ENCODE measurements at regions not wholly inside any gene's neighbourhood (a gene's known extent, or its start where the extent isn't known, plus 50 kb on each side); places are given as distances from the start of the nearest gene placed in this dataset.

DNA sequence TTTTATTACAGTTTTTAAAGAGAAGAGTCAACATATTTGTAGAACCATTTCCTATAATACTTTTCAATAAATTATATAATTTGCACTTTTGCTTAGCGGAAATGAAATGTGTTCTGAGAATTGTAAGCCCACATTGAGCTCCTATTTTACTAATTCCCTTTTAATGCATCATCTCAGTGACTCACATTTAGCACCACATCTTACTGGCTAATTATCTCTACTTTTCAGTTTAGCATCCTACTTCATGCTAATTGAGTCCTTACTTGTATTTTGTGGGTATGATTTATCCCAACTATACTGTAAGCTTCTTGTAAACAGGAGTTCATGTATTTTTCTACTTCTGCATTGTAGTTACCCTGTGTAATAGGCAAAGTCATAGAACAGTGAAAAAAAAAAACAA, 67.5 kb downstream of the TMX1 start:
- no peak for DNase-seq

DNA sequence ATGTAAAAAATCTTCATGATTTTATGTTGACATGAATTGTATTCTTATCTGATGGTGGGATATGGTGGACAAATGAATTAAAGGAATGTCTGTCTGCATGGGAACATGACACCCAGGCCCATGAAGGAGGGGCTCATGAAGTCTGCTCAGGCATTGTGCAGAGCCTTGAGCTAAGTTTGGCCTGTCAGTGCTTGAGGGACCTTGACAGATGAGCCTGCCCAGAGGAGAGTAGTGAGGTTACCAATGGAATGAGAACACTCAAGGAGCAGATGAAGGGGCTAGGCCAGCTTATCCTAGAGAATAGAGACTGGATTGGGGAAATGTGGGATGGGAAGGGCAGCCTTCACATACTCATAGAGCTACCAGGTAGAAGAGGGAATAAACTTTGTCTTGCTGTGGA, 68.8 kb downstream of the TMX1 start:
- DNase-seq, result no peak

DNA sequence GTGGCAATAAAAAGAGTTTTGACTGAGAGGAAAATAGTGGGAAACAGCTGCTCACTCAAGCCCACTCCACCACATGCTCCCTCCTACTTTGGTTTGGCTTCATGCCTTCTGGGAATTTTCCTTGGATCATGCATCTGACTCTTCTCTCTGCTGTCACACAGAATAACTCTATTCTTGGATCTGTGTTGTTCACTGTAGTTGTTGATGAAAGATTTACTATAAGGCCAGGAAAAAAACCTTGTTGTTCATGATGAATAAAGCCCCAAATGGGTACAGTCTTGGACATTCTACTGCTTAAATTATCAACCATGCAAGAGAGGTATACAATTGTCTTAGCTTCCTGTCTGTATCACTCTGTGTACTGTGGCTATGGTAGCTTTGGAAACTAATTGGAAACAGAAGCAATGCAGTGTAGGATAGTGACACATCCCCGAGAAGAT, 70.5 kb downstream of the TMX1 start:
- no peak for DNase-seq

DNA sequence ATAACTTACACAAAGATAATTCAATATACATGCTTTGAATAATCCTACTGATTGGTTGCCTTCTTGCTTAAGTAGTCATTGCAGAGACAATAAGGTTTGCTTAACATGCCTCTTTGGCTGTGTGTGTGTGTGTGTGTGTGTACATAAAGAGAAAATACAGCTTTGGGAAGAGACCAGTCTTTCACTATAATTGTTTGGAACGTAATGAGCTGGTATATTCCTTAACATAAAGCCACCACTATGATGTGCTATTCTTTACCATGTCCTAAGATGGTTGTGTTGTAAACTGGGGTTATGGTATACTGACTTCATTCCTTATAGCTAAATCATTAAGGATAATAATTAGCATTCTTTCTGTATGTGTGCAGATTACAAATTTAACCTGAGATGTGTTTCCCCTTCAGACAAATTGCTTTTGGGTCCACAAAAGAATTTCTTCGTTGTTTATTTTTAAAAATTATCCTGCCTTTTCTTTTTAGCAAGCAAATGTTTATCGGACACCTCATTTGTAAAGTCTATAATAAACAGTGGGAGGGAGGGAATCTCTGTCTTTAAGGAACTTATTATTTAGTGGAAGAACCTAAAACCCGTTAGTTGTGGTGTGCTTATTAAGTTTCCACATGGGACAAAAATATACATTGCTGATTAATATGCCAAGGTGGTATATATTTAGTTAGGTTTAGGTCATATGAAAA, 74.4 kb downstream of the TMX1 start:
- no peak for DNase-seq

DNA sequence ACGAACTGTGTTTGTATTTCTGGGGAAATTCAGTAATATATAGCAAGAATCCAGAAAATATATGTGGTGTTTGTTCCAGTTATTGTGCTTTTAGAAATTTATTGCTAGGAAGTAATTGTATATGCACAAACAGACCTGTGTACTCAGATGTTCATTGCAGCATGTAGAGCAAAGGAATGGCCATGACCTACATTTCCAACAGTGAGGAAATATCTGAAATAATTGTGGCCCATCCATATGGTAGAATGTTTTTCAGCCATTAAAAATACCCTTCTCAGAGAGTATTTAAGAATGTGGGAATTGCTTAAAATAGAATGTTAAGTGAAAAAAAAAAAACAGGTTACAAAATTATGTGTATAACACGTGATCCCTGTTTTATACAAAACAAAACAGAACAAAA, 77.3 kb downstream of the TMX1 start:
- DNase-seq, result no peak

DNA sequence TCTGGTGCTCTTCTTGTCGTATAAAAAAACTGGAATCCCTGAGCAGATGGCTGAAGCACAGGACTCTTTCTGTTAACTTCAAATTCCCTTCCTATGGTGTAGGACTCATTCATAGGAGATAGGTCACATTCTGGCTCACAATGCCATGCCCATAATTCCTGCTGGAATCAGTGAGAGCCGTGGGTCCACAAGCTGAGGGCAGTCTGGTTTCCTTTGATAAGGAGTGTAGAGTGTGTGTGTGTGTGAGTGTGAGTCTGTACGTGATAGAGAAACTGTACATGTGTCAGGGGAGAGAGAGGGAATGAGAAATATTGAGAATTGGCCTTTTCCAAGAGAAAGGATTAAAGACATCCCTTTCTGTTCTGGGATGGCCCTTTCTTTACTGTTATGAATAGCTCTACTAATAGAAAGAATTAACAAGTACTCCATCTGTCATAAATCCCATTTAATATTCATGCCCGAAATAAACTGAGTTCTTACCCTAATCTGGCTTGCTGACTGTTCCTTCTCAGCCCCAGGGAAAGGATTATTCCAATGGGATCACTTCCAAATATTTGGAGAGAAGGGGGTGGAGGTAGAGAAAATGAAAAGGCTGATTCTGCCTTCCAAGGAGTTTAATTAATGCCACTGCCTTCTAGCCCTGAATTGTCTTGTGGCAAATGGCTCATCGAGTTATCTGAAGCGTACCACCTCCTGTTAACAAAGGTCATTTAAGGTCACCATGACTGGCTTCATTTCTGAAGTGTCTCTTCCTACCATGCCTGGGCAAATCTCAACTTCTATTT, 79.0 kb downstream of the TMX1 start:
- no peak for DNase-seq

DNA sequence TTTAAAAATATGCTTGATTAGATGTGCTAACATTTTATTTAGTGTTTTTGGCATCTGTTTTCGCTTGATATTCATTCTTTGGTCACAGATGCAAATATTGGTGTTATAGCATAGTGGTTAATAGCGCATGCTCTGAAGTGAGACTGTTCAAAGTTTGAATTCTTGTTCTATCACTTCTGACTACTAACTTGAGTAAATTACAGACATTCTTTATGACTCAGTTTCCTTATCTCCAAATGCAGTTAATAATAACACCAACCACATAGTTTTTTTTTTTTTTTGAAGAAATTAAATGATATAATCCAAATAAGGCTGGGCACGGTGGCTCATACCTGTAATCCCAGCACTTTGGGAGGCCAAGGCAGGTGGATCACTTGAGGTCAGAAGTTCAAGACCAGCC, 81.0 kb downstream of the TMX1 start:
- DNase-seq, result no peak

DNA sequence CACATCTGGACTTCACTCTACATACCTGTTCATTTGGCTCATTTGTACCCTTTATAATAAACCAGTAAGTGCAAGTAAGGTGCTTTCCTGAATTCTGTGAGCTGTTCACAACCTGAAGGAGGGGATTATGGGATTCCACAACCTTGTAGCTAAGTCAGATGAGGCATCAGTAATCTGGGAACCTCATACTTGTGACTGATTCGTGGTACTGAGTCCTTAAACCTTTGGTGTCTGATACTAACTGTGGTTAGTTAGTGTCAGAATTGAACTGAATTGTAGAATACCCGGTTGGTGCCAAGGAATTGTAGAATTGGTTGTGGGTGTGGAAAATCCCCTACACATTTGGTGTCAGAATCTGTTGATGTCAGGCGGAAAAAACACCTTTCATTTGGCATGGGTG, 83.4 kb downstream of the TMX1 start:
- no peak for DNase-seq

DNA sequence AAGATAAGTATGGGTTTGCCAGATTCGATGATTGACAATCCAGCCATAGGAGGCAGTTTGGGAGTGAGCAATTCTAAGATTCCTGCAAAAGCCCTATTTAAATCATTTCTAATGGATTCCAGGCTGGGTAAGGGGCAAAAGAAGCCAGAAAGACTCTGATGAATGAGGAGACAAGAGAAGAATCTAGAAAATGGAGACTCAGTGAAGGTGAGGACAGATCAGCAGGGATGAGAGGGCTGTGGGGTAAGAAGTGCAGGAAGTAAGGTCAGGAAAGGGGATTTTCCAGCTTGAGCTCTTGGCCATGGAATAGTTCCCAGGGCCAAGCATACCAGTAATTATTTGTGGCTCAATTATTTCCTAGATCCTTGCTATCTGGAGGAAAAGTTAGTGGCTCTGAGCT, 87.3 kb downstream of the TMX1 start:
- DNase-seq, result no peak

DNA sequence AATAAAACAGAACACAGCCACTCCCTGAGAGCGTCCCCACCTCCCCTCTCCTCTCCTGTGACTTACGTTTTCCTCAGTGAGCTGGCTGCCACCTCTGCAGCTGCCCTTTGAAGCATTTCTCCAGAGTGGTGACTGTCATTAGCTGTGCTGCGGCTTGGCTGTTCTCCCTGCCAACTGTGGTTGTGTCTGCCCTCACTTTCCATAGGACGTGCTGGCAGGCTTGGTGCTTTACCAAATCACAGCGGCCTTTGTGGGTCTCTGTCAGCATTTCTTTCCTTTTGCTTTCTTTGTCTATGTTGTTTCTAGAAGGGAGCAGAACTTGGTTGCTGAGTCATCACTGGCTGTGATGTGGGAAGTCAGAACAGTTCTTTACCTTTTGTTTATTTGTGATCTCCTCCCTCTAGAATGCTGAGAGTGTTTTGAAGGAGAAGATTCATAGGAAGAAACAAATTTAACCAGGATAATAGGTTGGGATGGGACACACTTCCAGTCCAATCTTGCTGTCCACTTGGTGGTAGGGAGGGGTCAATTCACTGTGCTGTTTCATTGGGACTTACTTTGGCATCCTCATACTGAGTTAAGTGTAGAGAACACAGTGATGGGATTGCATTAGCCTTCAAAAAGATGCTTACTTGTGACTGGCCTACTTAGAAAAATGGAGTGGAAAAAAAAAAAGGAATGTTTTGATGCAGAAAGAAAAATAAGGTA, 88.2 kb downstream of the TMX1 start:
- DNase-seq, result no peak

DNA sequence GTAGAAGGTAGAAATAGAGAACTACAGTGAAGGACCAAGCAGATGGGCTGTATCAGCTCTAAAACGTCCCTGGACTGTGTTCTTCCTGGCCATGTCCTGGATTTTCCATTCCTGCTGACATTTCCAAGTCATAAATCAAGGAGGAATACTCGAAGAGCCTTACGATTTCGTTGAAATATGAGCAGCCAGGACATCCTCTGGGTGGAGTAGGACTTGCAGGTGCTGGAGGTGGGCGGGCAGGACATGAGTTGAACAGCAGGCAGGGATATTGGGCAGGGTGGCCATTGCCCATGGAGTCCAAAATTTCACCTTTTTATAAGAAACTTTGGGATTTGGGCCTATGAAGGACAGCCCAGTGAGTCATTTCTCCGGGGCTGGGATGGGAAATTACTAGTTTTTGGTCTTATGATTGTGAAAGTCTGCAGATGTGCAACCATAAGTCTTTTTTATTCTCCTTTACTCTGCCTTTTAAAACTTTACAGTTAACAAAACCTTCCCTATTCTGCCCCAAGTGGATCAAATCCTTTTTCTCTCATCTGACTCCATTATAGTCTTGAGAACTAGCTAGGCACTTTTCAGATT, 88.8 kb downstream of the TMX1 start:
- DNase-seq, result no peak

DNA sequence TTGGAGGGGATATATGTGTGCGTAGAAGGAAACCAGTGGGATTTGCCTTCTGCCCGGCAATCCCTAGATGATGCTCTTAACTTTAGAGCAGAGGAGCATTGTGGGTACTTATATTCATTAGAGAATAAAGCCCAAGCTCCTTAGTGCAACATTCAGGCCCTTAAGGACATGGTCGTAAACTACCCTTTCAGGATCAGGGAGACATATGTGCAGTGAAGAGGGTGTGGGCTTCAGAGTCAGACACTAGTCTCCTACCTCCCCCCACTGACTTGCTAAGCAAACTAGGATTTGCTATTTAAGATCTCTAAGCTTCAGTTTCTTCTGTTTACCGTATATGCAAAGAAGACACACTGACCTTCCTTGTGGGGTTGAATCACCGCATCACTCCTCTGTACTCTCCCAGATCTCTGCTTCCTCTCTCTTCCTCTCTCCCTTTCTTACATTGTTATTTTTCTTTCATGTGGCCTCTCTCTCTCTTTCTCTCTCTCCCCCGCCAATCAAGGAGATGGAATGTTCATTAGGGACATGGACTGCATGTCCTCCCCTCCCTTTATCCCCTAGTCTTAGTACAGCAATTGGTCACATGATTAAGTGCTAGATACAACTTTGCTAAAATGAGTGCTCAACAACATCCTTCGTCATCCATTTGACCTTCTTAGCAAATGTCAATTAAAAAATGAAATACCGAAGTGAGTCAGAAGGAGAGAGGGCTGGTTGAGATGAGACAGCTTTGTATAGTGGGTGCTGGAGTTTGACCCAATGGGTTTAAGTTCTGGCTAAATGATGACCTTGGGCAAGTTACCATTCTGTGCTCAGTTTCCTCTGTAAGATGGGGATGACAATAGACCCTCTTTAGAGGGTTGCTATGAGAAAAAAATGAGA, 91.7 kb downstream of the TMX1 start:
- no peak for DNase-seq

DNA sequence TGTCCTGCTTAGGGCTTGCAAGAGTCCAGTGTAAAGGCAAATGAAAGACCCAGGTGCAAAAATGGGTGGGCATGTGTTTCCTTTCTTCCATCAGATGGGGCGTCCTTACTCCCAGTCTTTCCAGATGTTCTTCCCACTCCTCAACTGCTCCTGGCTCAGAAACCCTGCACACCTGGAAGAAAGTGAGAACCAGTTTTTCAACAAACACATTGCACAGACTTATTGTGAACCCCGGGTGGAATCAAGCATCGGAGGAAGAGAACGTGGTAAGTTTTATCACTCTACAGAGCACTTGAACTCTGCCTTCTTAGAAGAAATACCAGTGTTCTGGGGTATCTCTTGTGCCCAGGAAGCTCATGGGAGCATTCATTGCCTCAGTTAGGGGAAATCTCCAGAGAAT, 93.3 kb downstream of the TMX1 start:
- DNase-seq, result no peak

DNA sequence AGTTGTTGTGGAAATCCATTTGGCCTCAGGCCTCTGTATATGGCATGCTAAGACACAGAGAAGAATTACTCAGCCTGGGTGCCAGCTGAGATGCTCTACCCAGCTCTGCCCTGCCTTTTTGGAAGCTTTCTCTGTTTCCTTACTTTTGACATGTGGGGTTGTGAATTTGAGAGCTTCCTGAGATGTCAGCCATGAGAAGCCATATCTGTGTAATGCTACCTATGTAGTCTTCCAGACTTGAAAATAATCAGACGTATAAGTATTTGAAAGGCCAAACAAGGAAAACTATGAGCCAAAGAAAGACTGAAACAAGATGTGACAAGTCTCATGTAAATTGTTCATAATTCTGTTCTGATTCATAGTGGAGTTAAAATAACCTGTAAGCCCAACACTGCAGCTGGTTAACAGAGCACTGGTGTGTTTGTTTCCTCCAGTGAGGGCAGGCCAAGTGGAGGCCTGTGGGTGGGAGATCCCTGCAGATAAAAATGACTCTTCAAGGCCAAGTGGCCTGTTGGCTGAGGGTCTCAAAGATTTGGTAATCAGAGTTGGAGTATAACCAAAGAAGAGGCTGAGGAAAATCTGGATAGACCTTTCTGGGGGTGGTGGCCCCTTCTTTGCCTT, 94.0 kb downstream of the TMX1 start:
- no peak for DNase-seq

DNA sequence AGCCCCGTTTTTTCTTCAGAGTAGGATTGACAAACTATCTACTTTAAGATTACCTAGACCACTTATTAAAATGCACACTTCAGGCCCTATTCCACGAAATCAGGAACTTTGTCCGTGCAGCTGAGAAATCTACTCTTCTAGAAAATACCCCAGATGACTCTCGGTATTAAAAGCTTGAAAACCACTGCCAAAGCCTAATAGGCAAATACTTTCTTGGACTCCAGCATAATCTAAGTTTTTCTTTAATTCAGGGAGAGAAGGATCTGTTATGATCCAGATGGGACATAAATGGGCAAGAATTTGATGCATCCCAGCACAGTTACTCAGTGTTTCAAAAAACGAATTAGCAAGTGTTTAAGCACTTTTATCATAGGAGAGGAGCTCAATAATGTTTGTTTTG, 94.5 kb downstream of the TMX1 start:
- DNase-seq, result no peak

DNA sequence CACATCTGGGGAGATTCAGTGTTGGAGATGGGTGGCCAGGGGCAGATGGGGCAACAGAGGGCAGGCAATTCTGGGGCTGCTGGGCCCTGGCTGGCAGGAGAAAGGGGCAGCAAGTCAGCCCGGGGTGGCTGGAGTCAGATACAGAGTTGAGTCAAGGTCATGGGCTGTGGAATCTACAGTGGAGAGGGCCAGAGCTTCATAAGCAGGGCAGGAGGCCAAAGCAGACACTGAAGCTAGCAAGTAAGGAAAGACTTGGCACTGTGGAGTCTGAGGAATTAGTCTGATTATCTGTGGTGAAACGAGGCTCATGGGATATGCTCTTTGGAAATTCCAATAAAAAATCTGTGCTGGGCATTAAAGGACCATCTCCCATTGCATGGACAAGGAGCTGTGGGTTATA, 95.5 kb downstream of the TMX1 start:
- no peak for DNase-seq

DNA sequence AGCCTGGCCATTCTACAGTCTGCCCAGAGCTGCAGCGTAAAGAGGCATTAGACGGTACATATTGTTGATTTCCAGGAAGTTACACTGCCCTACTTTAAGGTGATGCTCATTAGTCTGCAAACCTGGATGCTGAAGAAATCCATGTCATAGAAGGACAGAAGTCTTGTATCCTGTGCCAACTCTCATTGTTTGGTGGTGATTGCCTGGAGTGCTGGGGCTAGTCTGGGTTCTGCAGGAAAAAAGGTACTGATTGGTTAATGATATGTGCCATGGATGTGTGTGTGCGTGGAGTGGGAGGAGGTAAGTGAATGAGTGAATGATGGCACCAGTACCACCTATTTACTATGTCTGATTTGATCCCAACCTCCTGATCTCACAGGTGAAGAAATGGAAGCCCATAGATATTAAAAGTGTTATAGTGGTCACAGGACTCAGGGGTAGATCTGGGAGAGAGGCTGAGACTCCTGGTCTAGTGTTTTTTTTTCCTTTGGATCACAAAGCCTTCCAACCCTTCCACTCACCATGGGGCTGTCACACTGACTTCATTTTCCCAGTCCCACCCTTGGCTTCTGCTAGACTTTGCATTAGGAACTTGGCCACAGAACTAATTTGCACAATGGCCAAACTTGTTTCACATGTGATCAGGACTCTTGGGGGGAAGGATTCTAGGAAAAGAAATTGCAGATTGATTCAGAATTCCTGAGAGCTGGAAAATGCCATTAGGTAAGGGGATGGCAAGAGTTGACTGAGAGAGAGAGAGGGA, 96.1 kb downstream of the TMX1 start:
- DNase-seq, result no peak

DNA sequence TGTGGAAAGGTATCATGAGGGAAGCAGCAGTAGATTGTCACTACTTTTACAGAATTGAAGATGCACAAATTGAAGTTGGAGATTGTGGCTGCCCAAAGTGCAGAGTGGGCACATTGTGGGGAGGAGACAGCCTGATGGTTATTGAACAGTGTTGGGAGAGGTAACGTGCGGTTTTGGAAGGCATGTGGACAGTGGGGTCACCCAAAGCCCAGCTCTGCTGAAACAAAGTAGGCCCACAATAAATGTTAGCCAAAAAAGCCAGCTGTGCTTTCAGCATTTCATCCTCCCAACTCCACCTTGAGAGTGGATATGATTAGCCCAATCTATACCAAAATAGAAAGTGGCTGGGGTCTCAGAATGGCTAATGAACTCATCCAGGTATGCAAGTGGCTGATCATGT, 96.7 kb downstream of the TMX1 start:
- no peak for DNase-seq

DNA sequence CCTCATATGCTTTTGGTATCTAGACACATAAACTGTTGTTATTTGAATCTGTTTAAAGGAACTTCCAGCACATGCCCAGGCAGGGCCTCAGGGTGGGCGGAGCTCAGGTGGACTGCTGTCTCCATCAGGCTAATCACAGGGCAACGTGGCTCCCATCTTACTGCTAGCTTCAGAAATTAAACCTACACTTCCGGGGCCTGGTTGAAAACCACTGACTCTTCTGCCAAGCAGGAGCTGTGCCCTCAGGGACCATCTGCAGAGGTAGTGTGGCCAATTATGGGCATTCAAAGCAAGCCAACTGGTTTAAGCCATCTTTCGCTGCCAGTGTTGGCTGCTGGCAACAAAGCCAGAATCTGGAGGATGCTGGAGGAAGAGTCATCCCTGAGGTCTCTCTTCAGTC, 97.5 kb downstream of the TMX1 start:
- DNase-seq, result no peak

DNA sequence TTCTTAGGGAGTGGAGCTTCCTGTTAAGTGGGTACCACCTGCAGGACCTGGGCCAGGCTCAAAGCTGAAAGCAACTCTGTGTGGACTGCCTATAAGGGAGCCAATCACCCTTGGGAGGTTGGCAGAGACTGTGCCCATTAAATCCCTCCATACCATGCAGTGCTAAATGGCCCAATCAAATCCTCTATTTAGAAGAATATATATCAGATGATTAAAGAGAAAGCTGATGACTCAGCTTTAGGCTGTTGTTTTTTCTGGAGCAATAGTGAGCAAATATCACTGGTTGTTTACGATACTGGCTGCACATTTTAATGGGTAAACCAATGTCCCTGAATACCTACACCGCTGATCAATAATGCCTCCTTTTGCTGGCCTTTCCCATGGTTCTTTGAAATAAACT, 101.3 kb downstream of the TMX1 start:
- no peak for DNase-seq

DNA sequence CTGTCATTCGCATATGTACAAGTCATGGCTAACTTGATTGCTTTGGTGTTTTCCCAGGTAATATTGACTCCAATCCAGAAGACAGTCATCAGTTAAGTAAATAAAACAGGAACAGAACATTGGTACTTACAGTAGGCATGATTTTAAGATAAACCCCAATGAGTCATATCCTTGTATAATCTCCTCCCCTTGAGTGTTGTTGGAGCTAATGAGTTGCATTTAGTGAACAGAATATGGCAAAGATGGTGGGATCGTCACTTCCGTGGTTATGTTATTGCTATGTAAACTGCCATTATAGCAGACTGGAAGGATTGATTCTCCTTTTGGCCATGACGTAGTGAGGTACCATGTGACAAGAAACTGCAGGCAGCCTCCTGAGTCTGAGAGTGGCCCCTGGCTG, 102.2 kb downstream of the TMX1 start:
- DNase-seq, result no peak
